GM23338 (cell line): ENCODE measurements at regions not wholly inside any gene's neighbourhood (a gene's known extent, or its start where the extent isn't known, plus 50 kb on each side); places are given as distances from the start of the nearest gene placed in this dataset.

Experiments
- CTCF ChIP-seq, 2 experiments: fragments of 200-600 bp in 1 of 2; sonication (generic) in 1 of 2; conservative IDR thresholded peaks; 2 replicates each; pipeline versions ENCODE4 v1.5.1 to v1.6.1; 2016 to 2017; ENCODE audit warnings: antibody characterized with exemption in 2 of 2, low read depth in 2 of 2, mild to moderate bottlenecking in 2 of 2, moderate library complexity in 1 of 2
- ETS1 ChIP-seq: IDR thresholded peaks from 2 replicates; pipeline ENCODE4 v1.6.1; 2016; ENCODE audit warnings: antibody characterized with exemption
- EZH2 ChIP-seq: fragments of 200-600 bp; sonication (generic); IDR thresholded peaks from one replicate; pipeline ENCODE4 v1.8.0; 2017; ENCODE audit warnings: antibody characterized with exemption, mild to moderate bottlenecking, low read depth; ENCODE audit not compliant: unreplicated experiment
- EZH2phosphoT487 ChIP-seq: fragments of 200-600 bp; sonication (generic); IDR thresholded peaks from one replicate; pipeline ENCODE4 v1.8.1; 2018; ENCODE audit warnings: antibody characterized with exemption; ENCODE audit not compliant: unreplicated experiment
- NANOG ChIP-seq: IDR thresholded peaks from 2 replicates; pipeline ENCODE4 v1.6.1; 2016; ENCODE audit warnings: antibody characterized with exemption, borderline replicate concordance
- POLR2AphosphoS5 ChIP-seq: IDR thresholded peaks from 2 replicates; pipeline ENCODE4 v1.6.1; 2016; ENCODE audit warnings: antibody characterized with exemption, low read depth
- REST ChIP-seq: IDR thresholded peaks from one replicate; pipeline ENCODE4 v1.6.1; 2018; ENCODE audit warnings: antibody characterized with exemption; ENCODE audit not compliant: unreplicated experiment
- STAT1 ChIP-seq: IDR thresholded peaks from one replicate; pipeline ENCODE4 v1.6.1; 2016; ENCODE audit warnings: antibody characterized with exemption; ENCODE audit not compliant: unreplicated experiment

- TF ChIP-seq CTCF (conservative IDR thresholded peaks at IDR 0.05; ENCODE audit: low read depth in 2 of 2) (no peak), POLR2AphosphoS5 (no peak), EZH2phosphoT487 (no peak), STAT1 (no peak), ETS1 (no peak), EZH2 (no peak), NANOG (no peak), REST (no peak)
Observed at GRCh38 chr2:142445023-142445422, 314.2 kb upstream of the LRP1B start.
